Neural cell (in vitro differentiated cells): ENCODE measurements at regions not wholly inside any gene's neighbourhood (a gene's known extent, or its start where the extent isn't known, plus 50 kb on each side); places are given as distances from the start of the nearest gene placed in this dataset.

Experiments used
- CTCF ChIP-seq: fragments of 450-650 bp; IDR thresholded peaks from 2 replicates; pipeline ENCODE4 v1.5.1; 2014; ENCODE audit warnings: antibody characterized with exemption, mild to moderate bottlenecking, moderate library complexity; ENCODE audit not compliant: poor library complexity, severe bottlenecking
- EP300 ChIP-seq: fragments of 450-650 bp; conservative IDR thresholded peaks from 2 replicates; pipeline ENCODE4 v1.6.1; 2014; ENCODE audit warnings: antibody characterized with exemption, mild to moderate bottlenecking, moderate library complexity; ENCODE audit not compliant: poor library complexity, severe bottlenecking
- EZH2 ChIP-seq: fragments of 200-600, 300-800 bp; shearing (Covaris generic), sonication (generic); IDR thresholded peaks from 2 replicates; pipeline ENCODE4 v1.6.1; 2014; ENCODE audit warnings: antibody characterized with exemption, low read length, borderline replicate concordance, mild to moderate bottlenecking; ENCODE audit not compliant: insufficient read depth, poor library complexity, severe bottlenecking
- MXI1 ChIP-seq: fragments of 450-650 bp; conservative IDR thresholded peaks from 2 replicates; pipeline ENCODE4 v1.6.1; 2014; ENCODE audit warnings: antibody characterized with exemption, mild to moderate bottlenecking; ENCODE audit not compliant: poor library complexity, severe bottlenecking
- POLR2AphosphoS5 ChIP-seq: IDR thresholded peaks from 2 replicates; pipeline ENCODE4 v1.6.1; 2012
- RAD21 ChIP-seq: fragments of 450-650 bp; conservative IDR thresholded peaks from 2 replicates; pipeline ENCODE4 v1.6.1; 2014; ENCODE audit warnings: antibody characterized with exemption, mild to moderate bottlenecking, moderate library complexity
- REST ChIP-seq: IDR thresholded peaks from 2 replicates; pipeline ENCODE4 v1.6.1; 2012; ENCODE audit warnings: borderline replicate concordance
- SMC3 ChIP-seq: fragments of 450-650 bp; conservative IDR thresholded peaks from 2 replicates; pipeline ENCODE4 v1.6.1; 2014; ENCODE audit warnings: antibody characterized with exemption, mild to moderate bottlenecking, moderate library complexity; ENCODE audit not compliant: poor library complexity
- TAF1 ChIP-seq: IDR thresholded peaks from 2 replicates; pipeline ENCODE4 v1.6.1; 2012; ENCODE audit warnings: low read depth

GRCh38 chr11:27786331-27786730 lies 86.1 kb upstream of the BDNF start:
- TF ChIP-seq REST (no peak), EP300 (no peak), CTCF (no peak), EZH2 (no peak), RAD21 (no peak), SMC3 (no peak), POLR2AphosphoS5 (no peak), TAF1 (no peak), MXI1 (no peak)
